Femur (tissue), 1 donor: ENCODE measurements at regions not wholly inside any gene's neighbourhood (a gene's known extent, or its start where the extent isn't known, plus 50 kb on each side); places are given as distances from the start of the nearest gene placed in this dataset.

Experiments
- DNase-seq: peaks from one replicate; pipeline ENCODE4 v3.0.0-alpha.2; 2017

- DNase-seq = no peak
These were observed 2882.5 kb downstream of the PCDH9 start for GRCh38 chr13:64347664-64348063.

GRCh38 chr13:64339373-64340063 is 2890.6 kb downstream of the PCDH9 start:
- DNase-seq = no peak

- no peak for DNase-seq
These were observed 2891.5 kb downstream of the PCDH9 start for GRCh38 chr13:64338671-64339070.

GRCh38 chr13:64333888-64334287 is 2896.2 kb downstream of the PCDH9 start:
- DNase-seq = no peak

GRCh38 chr13:64332048-64332447 is 2898.1 kb downstream of the PCDH9 start:
- DNase-seq = no peak

- no peak for DNase-seq
These were observed 2902.5 kb downstream of the PCDH9 start for GRCh38 chr13:64327505-64328194.

GRCh38 chr13:64314331-64314730 is 2898.7 kb upstream of the PCDH20 start:
- DNase-seq = no peak

- no peak for DNase-seq
These were observed 2896.3 kb upstream of the PCDH20 start for GRCh38 chr13:64311948-64312347.

GRCh38 chr13:64311112-64311511 is 2895.5 kb upstream of the PCDH20 start:
- no peak for DNase-seq

- DNase-seq = no peak
These were observed 2889.6 kb upstream of the PCDH20 start for GRCh38 chr13:64305246-64305645.

GRCh38 chr13:64300239-64300638 is 2884.6 kb upstream of the PCDH20 start:
- DNase-seq = no peak

- no peak for DNase-seq
These were observed 2878.3 kb upstream of the PCDH20 start for GRCh38 chr13:64293923-64294322.

GRCh38 chr13:64289702-64290101 is 2874.1 kb upstream of the PCDH20 start:
- DNase-seq = no peak

GRCh38 chr13:64283926-64284325 is 2868.3 kb upstream of the PCDH20 start:
- DNase-seq = no peak

GRCh38 chr13:64278493-64278892 is 2862.8 kb upstream of the PCDH20 start:
- no peak for DNase-seq

- DNase-seq = no peak
These were observed 2861.4 kb upstream of the PCDH20 start for GRCh38 chr13:64277097-64277496.

- no peak for DNase-seq
These were observed 2860.6 kb upstream of the PCDH20 start for GRCh38 chr13:64276232-64276631.

GRCh38 chr13:64274481-64275217 is 2859.0 kb upstream of the PCDH20 start:
- DNase-seq = no peak

GRCh38 chr13:64273780-64274179 is 2858.1 kb upstream of the PCDH20 start:
- no peak for DNase-seq

- no peak for DNase-seq
These were observed 2857.0 kb upstream of the PCDH20 start for GRCh38 chr13:64272681-64273080.

- DNase-seq = no peak
These were observed 2850.4 kb upstream of the PCDH20 start for GRCh38 chr13:64266024-64266423.

- DNase-seq = no peak
These were observed 2847.6 kb upstream of the PCDH20 start for GRCh38 chr13:64263285-64263684.

GRCh38 chr13:64256751-64257150 is 2841.1 kb upstream of the PCDH20 start:
- DNase-seq = no peak

- DNase-seq = no peak
These were observed 2840.3 kb upstream of the PCDH20 start for GRCh38 chr13:64255988-64256387.
